ENCODE measurements at regions not wholly inside any gene's neighbourhood (a gene's known extent, or its start where the extent isn't known, plus 50 kb on each side); places are given as distances from the start of the nearest gene placed in this dataset.

- Histone ChIP-seq H3K9ac (ENCODE audit: extremely low read depth, low read length, poor library complexity, severe bottlenecking) (no peak overlapping the region), H3K4me1 (ENCODE audit: control insufficient read depth, insufficient read depth, low read length) (no peaks in the 10 kb centered on the region), H3K9me3 (ENCODE audit: control insufficient read depth, low read length) (no peaks in the 10 kb centered on the region), H3K4me3 (ENCODE audit: low read length) (no peak overlapping the region), H3K36me3 (ENCODE audit: control insufficient read depth, insufficient read depth, low read length) (no peaks in the 10 kb centered on the region), H3K27me3 (ENCODE audit: control insufficient read depth, insufficient read depth, low read length, poor library complexity, severe bottlenecking) (no peaks in the 10 kb centered on the region), H3K27ac (ENCODE audit: low read depth, low read length) (no peak overlapping the region)
- Mint-ChIP-seq H3K9me3 (no peaks in the 10 kb centered on the region), H3K4me3 (no peak overlapping the region), H3K27me3 (ENCODE audit: insufficient read depth) (no peaks in the 10 kb centered on the region), H3K27ac (no peak overlapping the region), H3K36me3 (ENCODE audit: low read depth) (no peaks in the 10 kb centered on the region), H3K4me1 (no peaks in the 10 kb centered on the region)
- DNase-seq: no peak
- 98 to 100% methylated on average over 1 of the region's 1 CpG for WGBS, 2 experiments (ENCODE audit: insufficient coverage in 1 of 2, insufficient read length in 1 of 2)
- TF ChIP-seq CTCF (conservative IDR thresholded peaks at IDR 0.05): no peak
These were observed 332.4 kb downstream of the ARPP21 start for GRCh38 chr3:35971686-35972085.

GRCh38 chr3:35974872-35975271 is 335.5 kb downstream of the ARPP21 start:
- Mint-ChIP-seq H3K4me3 (no peak overlapping the region), H3K27me3 (ENCODE audit: insufficient read depth) (no peaks in the 10 kb centered on the region), H3K36me3 (ENCODE audit: low read depth) (no peaks in the 10 kb centered on the region), H3K9me3 (no peaks in the 10 kb centered on the region), H3K27ac (no peak overlapping the region), H3K4me1 (no peaks in the 10 kb centered on the region)
- H3K27me3 ChIP-seq (ENCODE audit: control insufficient read depth, insufficient read depth, low read length, poor library complexity, severe bottlenecking): no peaks in the 10 kb centered on the region
- no peak for TF ChIP-seq CTCF (conservative IDR thresholded peaks at IDR 0.05)
- H3K9me3 ChIP-seq (ENCODE audit: control insufficient read depth, low read length): no peaks in the 10 kb centered on the region
- H3K36me3 ChIP-seq (ENCODE audit: control insufficient read depth, insufficient read depth, low read length): no peaks in the 10 kb centered on the region
- H3K27ac ChIP-seq (ENCODE audit: low read depth, low read length): no peak overlapping the region
- no peak overlapping the region for H3K4me3 ChIP-seq (ENCODE audit: low read length)
- no peaks in the 10 kb centered on the region for H3K4me1 ChIP-seq (ENCODE audit: control insufficient read depth, insufficient read depth, low read length)
- no peak for DNase-seq
- H3K9ac ChIP-seq (ENCODE audit: extremely low read depth, low read length, poor library complexity, severe bottlenecking): no peak overlapping the region

GRCh38 chr3:35986161-35986560 is 346.8 kb downstream of the ARPP21 start:
- no peak for DNase-seq
- H3K36me3 Mint-ChIP-seq (ENCODE audit: low read depth): no peaks in the 10 kb centered on the region
- no peak overlapping the region for H3K4me3 ChIP-seq (ENCODE audit: low read length)
- H3K27me3 ChIP-seq (ENCODE audit: control insufficient read depth, insufficient read depth, low read length, poor library complexity, severe bottlenecking): no peaks in the 10 kb centered on the region
- no peak overlapping the region for H3K27ac ChIP-seq (ENCODE audit: low read depth, low read length)
- H3K4me1 ChIP-seq (ENCODE audit: control insufficient read depth, insufficient read depth, low read length): no peaks in the 10 kb centered on the region
- no peaks in the 10 kb centered on the region for H3K9me3 Mint-ChIP-seq
- no peaks in the 10 kb centered on the region for H3K9me3 ChIP-seq (ENCODE audit: control insufficient read depth, low read length)
- no peaks in the 10 kb centered on the region for H3K36me3 ChIP-seq (ENCODE audit: control insufficient read depth, insufficient read depth, low read length)
- no peak for TF ChIP-seq CTCF (conservative IDR thresholded peaks at IDR 0.05)
- H3K9ac ChIP-seq (ENCODE audit: extremely low read depth, low read length, poor library complexity, severe bottlenecking): no peak overlapping the region
- no peak overlapping the region for H3K4me3 Mint-ChIP-seq
- H3K27me3 Mint-ChIP-seq (ENCODE audit: insufficient read depth): no peaks in the 10 kb centered on the region
- no peak overlapping the region for H3K27ac Mint-ChIP-seq
- H3K4me1 Mint-ChIP-seq: no peaks in the 10 kb centered on the region
